Kidney glomerular epithelial cell (primary cell): ENCODE measurements at regions not wholly inside any gene's neighbourhood (a gene's known extent, or its start where the extent isn't known, plus 50 kb on each side); places are given as distances from the start of the nearest gene placed in this dataset.
"Not testable (repeated sequence)": the region's sequence is repeated elsewhere in the genome, so short reads cannot be mapped to it uniquely, and the experiment has no call there.

Experiments used
- DNase-seq: peaks from one replicate; lab custom pipeline; 2025; lab: John Stamatoyannopoulos, UW

DNA sequence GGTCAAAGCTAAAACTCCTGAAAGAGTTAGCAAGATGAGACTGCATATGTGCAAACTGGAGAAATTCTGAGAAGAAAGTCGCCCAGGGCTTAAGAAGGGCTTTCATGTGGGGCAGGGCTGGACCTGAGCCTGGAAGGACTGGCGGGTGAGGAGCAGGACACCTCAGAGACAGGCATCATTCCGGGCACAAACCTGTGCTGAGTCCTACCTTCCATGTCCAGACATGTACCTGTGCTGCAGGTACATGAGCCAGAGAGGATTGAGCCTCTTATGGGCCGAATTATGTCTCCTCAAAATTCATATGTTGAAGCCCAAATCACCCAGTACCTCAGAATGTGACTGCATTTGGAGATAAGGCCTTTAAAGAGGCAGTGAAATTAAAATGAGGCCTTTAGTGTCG, 171.0 kb downstream of the QRSL1 start:
- DNase-seq = no peak

DNA sequence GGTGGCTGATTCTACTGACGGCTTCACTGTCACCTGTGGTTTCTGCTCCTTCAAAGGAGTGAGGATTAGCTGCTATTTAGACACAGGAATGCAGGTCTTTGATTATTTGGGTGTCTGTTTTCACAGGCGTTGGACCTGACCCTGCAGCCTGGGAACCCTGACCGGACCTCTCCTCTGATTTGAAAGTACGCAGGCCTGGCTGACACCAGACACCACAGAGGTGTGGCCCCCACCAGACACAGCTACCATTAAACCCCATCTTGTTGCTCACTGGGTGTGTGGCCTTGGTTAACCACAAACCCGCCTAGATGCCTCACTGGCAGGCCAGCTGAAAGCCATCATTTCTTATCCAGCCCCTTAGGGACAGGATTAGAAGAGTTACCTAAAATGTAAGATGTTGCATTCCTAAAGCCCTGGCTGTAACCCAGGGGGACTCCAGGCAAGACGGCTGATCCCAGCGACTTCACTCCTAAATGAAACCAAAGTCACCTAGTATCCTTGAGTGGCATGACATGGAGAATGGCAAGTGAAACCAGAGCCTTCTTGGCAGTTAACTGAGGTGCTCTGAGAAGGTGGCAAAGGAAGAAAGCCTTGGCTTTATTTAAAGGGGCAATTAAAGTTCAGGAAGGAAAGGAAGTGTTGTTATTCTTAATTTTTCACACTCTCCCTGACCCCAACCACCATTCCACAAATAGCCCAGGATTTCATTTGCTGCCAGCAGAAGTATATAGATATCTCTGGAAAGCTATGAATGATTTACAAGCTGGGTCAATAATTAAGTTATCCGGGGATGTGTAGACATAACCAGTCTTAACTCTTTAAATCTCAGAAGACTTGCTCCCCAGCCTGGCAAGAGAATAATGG, 169.9 kb downstream of the QRSL1 start:
- DNase-seq = peak; percentile 77

DNA sequence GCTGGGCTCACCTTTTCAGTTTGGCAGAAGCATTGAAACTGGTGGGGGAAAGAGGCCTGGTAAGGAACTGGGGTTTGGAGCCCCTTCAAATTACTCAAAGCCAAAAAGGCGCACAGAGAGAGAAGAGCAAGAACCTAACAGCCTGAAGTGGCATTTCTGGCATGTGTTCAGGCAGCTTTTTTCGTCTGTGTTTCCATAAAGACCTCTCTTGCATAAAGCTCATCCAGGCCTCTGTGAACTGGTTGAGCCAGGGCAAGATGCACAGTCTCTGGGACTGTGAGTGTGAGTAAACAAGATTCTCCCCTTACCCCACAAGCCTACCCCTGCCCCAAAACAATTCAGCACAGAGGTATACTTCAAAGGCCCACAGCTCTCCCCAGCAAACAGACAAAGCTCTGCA, 167.8 kb downstream of the QRSL1 start:
- no peak for DNase-seq

DNA sequence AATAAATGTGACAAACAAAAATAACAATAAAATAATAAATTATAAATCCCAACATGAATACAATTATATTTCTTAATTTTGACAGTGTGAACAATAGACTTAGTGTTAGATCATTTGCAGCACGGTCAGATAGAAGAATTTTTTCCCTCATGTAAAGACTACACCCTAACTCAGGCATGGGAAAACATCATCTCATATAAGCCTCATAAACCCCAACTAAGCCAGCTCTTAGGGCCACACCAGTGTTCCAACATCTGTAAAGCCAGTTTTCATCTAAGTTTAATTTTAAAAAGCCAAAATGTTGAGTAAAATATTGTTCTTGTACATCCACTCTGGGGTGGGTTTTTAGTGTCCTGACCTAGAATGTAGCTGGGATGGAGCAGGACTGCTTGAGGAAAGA, 167.4 kb downstream of the QRSL1 start:
- DNase-seq = no peak

DNA sequence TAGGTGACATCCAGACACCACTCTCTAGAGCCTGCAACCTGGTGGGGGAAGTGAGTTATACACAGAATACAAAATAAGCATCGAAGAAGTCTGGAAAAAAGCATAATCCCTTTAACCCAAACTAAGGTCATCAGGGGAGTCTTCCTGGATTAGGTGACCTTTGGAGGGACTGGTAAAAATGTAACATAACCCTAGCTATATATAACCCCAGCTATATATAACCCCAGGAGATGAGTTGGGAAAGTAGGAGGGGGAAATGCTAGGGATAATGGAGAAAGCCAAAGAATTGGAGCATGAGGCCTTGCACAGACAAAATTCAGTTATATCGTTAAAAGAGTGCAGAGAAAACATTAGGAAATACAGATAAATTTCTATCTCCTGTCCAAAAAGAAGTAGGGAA, 164.8 kb downstream of the QRSL1 start:
- DNase-seq = no peak

DNA sequence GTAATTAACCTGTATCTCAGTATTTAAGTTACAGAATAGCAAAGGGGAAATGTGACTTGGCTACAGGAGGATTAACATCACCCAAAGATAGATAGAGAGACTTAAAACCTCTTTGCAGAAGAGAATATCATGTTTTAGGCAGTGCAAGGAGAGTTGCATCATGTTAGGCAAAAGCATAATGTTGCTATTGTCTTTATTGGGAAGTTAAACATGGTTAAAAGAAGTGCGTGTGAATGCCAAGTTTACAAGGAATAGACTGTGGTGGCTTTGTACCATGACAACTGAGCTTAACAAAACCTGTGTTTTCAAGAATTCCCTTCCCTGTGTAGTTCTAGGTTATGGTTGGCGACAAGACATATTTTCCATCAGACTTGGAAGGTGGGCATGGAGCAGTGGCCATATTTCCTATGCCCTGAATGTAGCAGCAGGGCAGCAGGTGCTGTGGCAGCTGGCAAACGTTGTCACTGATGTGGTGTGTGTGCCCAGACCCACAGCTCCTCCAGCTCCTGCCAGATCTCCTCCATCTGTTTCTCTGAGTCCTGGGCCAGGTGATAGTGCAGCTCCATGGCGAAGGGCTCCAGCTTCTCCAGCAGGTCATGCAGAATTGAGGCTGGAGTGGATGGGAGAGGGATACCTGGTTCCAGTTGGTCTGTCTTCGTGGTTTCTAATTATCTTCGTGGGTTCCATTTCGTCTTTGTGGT, 163.3 kb downstream of the QRSL1 start:
- no peak for DNase-seq

DNA sequence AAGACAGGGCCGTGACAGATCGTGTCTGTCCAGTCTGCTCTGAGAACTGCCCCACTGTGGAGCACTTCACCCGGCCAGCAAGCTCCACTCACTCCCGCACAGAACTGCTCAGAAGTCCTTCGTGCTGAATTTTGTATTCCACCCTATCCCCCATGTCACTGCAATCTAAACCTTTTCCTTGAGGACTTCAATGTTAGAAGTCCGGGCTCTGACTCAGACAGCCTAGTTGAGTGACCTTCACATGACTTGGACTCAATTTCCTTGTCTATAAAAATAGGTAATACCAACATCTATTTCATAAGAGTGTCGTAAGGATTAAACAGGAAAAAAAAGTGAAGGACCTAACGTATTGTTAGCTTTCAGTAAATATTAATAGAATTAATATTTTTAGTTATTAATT, 161.6 kb downstream of the QRSL1 start:
- DNase-seq = no peak

DNA sequence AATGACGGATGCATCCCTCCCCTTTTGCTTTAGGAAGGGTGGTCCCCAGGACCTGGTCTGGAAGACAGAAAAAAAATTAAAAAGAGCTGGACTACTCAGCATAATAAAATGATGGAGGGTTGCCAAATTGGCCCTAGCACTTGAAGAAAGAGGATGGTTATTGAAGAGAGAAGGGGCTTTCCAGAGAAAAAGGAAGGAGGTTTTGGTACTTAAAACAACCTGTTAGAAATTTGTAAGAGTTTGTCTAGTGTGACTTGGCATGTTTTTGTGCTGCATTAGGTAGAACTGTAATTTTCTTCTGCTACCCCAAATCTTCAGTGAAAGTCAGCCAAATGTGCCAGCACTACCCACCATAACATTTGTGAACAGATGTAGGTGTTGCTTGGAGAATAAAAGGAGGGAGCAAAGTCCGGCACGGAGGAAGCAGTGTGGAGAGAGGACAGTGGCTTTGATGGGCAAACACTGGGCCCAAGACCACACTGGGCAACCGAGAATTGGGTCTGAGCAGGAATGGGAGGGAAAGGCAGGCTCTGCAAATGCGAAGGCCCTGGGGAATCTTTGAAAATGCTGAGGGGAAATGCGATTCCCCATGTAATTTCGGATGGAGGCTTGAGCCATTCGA, 160.9 kb downstream of the QRSL1 start:
- no peak for DNase-seq

DNA sequence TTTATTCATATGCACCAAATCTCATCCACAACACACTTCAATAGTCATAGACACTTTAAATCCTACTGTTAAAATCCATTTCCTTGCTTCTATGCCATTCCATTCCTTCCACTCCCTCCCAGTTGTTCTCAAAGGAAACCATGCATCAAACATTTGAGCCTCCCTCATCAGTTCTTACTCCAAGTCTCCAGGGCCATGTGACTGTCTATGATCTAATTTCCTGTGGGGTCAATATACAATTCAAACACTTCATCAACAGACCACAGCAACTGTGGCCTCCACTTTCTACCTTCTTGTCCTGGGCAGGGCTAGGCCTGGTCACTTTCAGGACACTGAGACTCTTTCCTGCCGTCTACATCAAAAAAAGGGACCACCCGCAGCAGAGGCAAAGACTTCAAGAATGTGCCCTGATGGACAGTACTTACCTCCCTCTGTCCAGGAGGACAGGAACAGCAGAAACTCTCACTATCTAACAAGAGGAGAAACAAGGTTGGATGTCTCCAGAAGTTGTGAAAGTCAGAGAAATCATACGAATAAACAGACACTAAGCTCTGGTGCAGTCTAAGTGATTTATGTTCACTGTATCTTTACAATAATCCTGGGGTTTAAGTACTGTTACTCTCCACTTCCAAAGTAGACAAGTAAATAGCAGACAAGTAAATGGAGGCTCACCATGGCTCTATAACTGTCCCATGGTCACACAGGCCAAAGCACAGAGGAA, 160.2 kb downstream of the QRSL1 start:
- DNase-seq = peak; percentile 46

DNA sequence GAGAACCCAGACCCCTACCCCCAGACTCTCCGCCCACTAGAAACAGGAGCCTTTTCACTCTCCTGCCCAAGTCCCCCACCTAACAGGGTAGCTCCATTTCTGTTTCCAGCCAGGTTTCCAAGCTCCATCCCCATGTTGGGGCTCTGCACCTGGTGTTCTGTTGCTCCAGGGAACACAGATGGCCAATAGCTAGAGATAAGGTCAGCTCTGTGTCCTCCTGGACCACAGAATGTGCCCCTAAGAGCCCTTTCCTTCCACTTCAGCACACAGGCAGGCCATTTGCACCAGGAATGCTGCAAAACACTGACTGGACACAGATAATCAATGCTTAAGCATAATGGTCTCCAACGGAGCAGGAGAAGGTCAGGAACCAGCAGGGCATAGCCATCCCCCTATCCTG, 159.4 kb downstream of the QRSL1 start:
- DNase-seq = no peak

DNA sequence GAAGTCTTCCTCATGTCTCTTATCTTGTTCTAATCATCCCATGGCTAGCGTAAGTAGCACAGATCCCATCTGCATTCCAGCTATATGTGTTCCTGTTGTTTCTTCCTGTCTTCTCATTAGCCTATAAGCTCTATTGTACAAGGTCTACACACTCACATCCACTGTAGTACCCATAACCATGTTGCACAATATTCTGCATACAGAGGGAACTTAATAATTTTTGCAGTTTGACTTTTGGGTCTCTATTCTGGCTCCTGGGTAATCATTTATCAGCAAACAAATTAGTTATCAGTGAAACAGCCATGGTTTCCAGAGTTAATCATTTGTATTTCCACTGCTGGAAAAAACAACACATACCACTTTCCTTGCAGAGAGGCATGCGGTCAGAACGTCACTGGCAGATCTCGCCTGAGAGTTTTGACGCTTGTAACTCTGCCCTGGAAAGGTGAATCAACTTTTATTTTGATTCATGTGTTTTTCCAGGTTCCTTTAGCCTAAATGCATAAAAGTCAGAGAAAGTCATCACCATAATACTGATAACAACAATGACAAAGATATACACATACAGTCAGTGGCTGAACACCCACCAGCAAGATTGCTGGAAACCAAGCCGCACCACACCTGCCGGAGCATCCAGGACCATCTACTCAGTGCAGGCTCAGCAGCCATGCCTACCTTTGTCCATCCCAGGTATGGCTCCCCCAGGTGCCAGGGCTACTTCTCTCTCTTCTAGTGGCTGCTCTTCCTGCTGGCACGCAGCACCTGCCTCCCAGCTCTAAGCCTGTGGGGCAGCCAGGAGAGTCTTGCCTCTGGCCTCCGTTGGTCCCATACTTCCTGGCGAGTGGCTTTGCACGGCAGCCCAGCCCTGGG, 158.2 kb downstream of the QRSL1 start:
- peak; percentile 91 for DNase-seq

DNA sequence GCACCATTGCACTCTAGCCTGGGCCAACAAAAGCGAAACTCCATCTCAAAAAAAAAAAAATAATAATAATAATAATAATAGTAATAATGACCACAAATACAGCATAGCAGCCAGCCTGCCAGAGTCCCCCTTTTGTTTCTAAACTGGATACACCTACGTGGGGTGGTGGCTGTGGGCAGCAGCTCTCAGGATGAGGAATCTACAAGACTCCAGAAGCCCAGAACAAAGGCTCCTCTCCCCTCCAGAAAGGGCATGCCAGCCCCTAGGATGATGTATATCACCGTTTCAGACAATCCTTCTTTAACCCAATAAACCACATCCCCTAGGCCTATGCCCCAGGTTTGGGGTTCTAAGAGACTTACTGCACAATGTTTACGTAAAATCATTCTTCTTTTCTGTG, 155.9 kb downstream of the QRSL1 start:
- DNase-seq = no peak

DNA sequence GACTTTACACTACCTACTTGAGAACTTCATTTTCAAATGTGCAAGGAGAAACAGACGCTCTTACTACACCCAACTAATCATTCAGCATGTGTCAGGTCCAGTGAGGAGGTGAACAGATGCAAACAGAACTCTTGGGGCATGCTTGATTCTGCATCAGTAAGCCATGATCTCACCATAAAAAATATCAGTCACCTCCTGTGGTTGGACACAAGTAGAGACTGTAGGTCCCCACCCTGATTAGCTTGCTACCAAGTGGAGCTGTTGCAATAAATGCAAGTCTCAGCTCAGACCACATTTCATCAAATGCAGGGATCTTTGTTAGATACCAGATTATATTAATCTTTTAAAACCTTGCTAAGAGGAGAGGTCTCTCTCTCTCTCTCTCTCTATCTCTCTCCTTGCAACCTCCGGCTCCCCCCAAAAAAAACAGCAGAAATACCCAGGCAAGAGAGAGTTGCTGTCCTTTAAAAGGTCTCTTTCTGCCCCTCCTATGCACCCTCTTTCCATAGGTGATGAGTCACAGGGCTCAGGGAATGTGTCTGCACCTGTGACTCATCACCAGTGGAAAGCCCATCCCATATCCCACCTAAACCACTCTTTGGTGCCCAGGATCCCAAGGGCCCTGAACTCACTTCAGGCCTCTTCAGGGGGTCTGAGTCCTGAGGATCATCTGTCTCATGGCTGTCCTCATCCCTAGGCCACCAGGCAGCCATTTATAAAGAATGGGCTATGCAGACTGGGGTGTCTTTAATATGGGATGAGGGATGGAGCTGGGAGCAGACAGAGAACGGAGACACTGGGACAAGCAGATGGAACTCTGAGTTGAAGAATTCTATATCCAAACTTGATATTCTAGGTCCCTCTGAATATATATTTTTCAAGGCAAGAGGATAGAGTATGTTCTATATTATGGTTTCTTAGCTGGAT, 154.5 kb downstream of the QRSL1 start:
- peak; percentile 52 for DNase-seq

DNA sequence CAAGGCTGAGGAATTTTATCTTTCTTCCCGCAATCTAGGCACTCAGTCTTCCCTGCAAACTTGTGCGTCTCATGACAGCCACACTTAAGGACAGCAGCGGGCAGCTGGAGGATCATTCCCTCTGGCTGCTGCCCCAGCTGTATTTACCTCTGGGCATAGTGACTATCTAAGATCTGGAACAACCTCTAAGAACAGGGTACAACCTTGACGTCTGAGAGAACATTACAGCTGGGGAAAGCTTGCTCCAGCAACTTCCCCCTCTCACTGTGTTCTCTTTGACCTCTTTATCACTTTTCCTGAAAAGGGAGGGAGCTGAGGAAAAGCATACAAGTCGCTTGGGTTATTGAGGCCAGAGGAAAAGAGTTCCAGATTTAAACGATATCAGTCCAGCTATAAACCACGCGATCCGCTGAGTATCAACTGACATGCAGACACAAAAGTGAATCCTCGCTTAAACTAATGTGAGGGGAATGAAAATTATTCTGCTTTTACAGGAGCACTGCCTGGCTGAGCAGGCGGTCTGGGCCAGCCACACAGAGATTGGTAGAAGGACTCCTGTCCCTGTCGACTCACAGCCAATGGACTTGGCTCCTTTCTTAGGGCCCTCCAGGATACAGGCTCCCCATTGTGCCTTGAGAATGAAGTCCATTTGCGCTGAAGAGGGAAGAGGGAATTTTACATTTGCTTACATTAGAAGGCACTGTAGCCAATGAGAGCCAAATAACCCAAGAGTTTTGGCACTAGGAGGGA, 153.3 kb downstream of the QRSL1 start:
- DNase-seq = no peak

DNA sequence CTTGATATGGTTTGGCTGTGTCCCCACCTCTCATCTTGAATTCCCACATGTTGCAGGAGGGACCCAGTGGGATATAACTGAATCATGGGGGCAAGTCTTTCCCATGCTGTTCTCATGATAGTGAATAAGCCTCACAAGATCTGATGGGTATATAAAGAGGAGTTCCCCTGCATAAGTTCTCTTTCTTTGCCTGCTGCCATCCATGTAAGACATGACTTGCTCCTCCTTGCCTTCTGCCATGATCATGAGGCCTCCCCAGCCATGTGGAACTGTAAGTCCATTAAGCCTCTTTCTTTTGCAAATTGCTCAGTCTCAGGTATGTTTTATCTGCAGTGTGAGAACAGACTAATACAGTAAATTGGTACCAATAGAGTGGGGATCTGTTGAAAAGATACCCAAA, 150.2 kb downstream of the QRSL1 start:
- not testable (repeated sequence) for DNase-seq

DNA sequence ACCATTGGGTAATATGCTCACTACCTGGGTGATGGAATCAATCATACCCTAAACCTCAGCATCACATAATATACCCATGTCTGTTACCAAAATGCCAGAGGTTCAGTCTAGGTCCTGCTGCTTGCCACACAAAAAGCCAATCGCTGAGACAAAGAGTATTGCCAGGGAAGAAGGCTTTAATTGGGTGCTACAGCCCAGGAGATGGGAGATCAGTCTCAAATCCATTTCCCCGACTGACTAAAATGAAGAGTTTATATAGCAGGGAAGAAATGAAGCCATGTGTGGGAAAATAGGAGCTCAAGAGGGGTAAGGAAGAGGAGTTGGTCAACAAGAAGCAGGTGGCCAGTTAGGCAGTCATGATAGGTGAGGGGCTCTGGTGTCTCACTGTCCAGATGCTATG, 149.6 kb downstream of the QRSL1 start:
- no peak for DNase-seq

DNA sequence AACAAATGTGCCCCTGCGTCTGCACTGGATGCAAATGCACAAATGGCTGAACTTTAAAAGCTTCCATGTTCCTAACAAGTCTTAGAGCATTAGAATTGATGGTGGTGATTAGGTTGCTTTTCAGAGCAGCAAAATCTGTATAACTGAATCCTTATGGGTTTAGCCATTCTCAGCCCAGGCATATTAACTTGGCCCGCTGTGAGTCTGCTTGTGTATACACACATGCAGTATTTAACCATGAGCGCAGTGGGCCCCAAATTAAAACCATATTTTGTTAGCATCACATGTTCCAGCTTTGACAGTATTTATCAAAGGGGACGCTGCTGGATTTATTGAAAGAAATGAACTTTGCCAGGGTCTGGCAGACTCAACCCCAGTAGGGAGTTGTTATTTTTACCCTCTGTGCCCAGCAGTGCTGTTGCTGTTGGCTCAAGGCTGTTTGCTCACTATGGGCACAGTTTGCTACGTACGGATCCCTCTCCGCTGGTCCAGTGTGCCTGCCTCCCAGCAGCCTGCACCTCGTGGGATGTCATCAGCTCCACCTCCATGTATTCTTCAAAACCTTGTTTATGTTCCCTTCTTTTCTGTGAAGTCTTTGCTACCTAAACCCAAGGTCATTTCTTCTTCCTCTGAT, 144.7 kb downstream of the QRSL1 start:
- no peak for DNase-seq

DNA sequence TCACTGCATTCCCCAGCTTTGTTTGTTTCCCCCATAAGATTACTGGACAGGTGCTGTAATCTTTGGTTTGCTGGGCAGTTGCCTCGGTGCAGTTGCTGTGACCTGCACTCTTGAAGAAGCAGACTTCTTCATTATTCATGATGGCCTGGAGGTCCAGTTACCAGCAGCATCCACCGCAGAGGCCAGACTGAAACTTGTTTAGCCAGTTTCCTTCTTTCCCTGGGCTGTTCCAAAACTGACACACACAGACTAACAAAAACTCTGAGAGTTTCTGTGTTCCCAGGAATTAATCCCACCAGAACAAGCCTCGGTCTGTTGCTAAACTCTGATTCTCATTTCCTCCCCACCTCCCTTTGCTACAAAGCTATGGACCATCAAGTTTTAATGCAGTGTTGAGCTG, 144.1 kb downstream of the QRSL1 start:
- no peak for DNase-seq
